ENCODE measurements at regions not wholly inside any gene's neighbourhood (a gene's known extent, or its start where the extent isn't known, plus 50 kb on each side); places are given as distances from the start of the nearest gene placed in this dataset.
"Not testable (repeated sequence)": the region's sequence is repeated elsewhere in the genome, so short reads cannot be mapped to it uniquely, and the experiment has no call there.

GRCh38 chr3:177703788-177704187 lies 506.5 kb upstream of the TBL1XR1 start:
- Histone ChIP-seq H3K79me2 (ENCODE audit: low read depth) (no peaks in the 10 kb centered on the region), H3K4me3 (no peak overlapping the region), H3K36me3 (ENCODE audit: low read depth) (no peaks in the 10 kb centered on the region), H3K27ac (no peak overlapping the region), H3K9me2 (ENCODE audit: insufficient read depth) (no peaks in the 10 kb centered on the region), H3K27me3 (ENCODE audit: insufficient read depth, low read depth) (no peaks in the 10 kb centered on the region), H3K4me2 (no peak overlapping the region), H3F3A (ENCODE audit: insufficient read depth, low read depth) (no peaks in the 10 kb centered on the region), H3K4me1 (replicated peaks; ENCODE audit: insufficient read depth) (no peaks in the 10 kb centered on the region), H4K20me1 (ENCODE audit: insufficient read depth) (no peaks in the 10 kb centered on the region), H3K9me3 (ENCODE audit: insufficient read depth, low read depth) (no peaks in the 10 kb centered on the region), H2AFZ (no peak overlapping the region; the same call in 1 of the 2 replicates)
- POLR2A ChIA-PET (ENCODE audit: unreplicated experiment) = no interaction called here
- no peak for DNase-seq
- CTCF ChIA-PET = no interaction called here
- TF ChIP-seq CTCF (conservative IDR thresholded peaks at IDR 0.05) (no peak), EZH2 (IDR thresholded peaks at IDR 0.05; ENCODE audit: low read depth) (no peak)
- no TSS peak for BruUV-seq (replicated peaks)
- intact Hi-C loops (cut with micrococcal nuclease; ENCODE audit: unreplicated experiment) = no loop called here

GRCh38 chr3:177705976-177706823 lies 508.9 kb upstream of the TBL1XR1 start:
- H3K4me2 ChIP-seq = no peak overlapping the region
- no peaks in the 10 kb centered on the region for H4K20me1 ChIP-seq (ENCODE audit: insufficient read depth)
- TF ChIP-seq EZH2 (IDR thresholded peaks at IDR 0.05; ENCODE audit: low read depth) = no peak
- TF ChIP-seq CTCF (conservative IDR thresholded peaks at IDR 0.05) = no peak
- H3K36me3 ChIP-seq (ENCODE audit: low read depth) = no peaks in the 10 kb centered on the region
- no peak overlapping the region for H2AFZ ChIP-seq
- no peaks in the 10 kb centered on the region for H3F3A ChIP-seq (ENCODE audit: insufficient read depth, low read depth)
- H3K79me2 ChIP-seq (ENCODE audit: low read depth) = no peaks in the 10 kb centered on the region
- intact Hi-C loops (cut with micrococcal nuclease; ENCODE audit: unreplicated experiment) = no loop called here
- ChIA-PET CTCF (no interaction called here), POLR2A (ENCODE audit: unreplicated experiment) (interaction anchor here (0.6 kb wide), 1 partner anchor 27 kb away, joined by 3 read pairs; no protein-coding TSS in a partner anchor)
- DNase-seq = no peak
- BruUV-seq (replicated peaks) = no TSS peak
- no peak overlapping the region for H3K27ac ChIP-seq
- no peak overlapping the region for H3K4me3 ChIP-seq
- H3K9me3 ChIP-seq (ENCODE audit: insufficient read depth, low read depth) = no peaks in the 10 kb centered on the region
- H3K27me3 ChIP-seq (ENCODE audit: insufficient read depth, low read depth) = no peaks in the 10 kb centered on the region
- H3K4me1 ChIP-seq (replicated peaks; ENCODE audit: insufficient read depth) = no peaks in the 10 kb centered on the region
- no peaks in the 10 kb centered on the region for H3K9me2 ChIP-seq (ENCODE audit: insufficient read depth)

GRCh38 chr3:177709470-177709869 lies 512.2 kb upstream of the TBL1XR1 start:
- H2AFZ ChIP-seq; H3K9me3 ChIP-seq (ENCODE audit: insufficient read depth, low read depth); H3K9me2 ChIP-seq (ENCODE audit: insufficient read depth); BruUV-seq (replicated peaks); H3K36me3 ChIP-seq (ENCODE audit: low read depth); H3K27ac ChIP-seq; H3K4me3 ChIP-seq; H4K20me1 ChIP-seq (ENCODE audit: insufficient read depth); POLR2A ChIA-PET (ENCODE audit: unreplicated experiment); intact Hi-C loops (cut with micrococcal nuclease; ENCODE audit: unreplicated experiment); H3F3A ChIP-seq (ENCODE audit: insufficient read depth, low read depth); CTCF ChIA-PET; H3K79me2 ChIP-seq (ENCODE audit: low read depth); DNase-seq; H3K4me1 ChIP-seq (replicated peaks; ENCODE audit: insufficient read depth); H3K4me2 ChIP-seq; H3K27me3 ChIP-seq (ENCODE audit: insufficient read depth, low read depth): not testable (repeated sequence)

All from PC-9 (cell line).